ENCODE measurements at regions not wholly inside any gene's neighbourhood (a gene's known extent, or its start where the extent isn't known, plus 50 kb on each side); places are given as distances from the start of the nearest gene placed in this dataset.

GRCh38 chr1:56240400-56240799 lies 339.0 kb downstream of the PLPP3 start:
- WGBS, 2 donors, result 14 to 37% methylated on average over 1 of the region's 1 CpG
- Histone ChIP-seq H3K27me3 (no peaks in the 10 kb centered on the region), H3K9me3 (no peaks in the 10 kb centered on the region), H3K36me3 (replicated peaks in 1 of 2; ENCODE audit: insufficient read depth in 1 of 2, low read depth in 2 of 2) (no peaks in the 10 kb centered on the region), H3K27ac (no peak overlapping the region), H3K4me3 (no peak overlapping the region), H3K4me1 (no peaks in the 10 kb centered on the region)
- intact Hi-C loops (cut with DNase I), result no loop called here
- DNase-seq, result no peak
- ATAC-seq, result no peak
- no peak for TF ChIP-seq POLR2A (IDR thresholded peaks at IDR 0.05)
- no peak for TF ChIP-seq CTCF (IDR thresholded peaks at IDR 0.05)

GRCh38 chr1:56237491-56238064 lies 341.8 kb downstream of the PLPP3 start:
- Histone ChIP-seq H3K36me3 (replicated peaks in 1 of 2; ENCODE audit: insufficient read depth in 1 of 2, low read depth in 2 of 2) (no peaks in the 10 kb centered on the region), H3K9me3 (no peaks in the 10 kb centered on the region), H3K27me3 (no peaks in the 10 kb centered on the region), H3K4me1 (no peaks in the 10 kb centered on the region), H3K27ac (no peak overlapping the region), H3K4me3 (no peak overlapping the region)
- no peak for TF ChIP-seq CTCF (IDR thresholded peaks at IDR 0.05)
- TF ChIP-seq POLR2A (IDR thresholded peaks at IDR 0.05), result no peak
- 86 to 93% methylated on average over 4 of the region's 4 CpGs for WGBS, 2 donors
- intact Hi-C loops (cut with DNase I), result no loop called here
- ATAC-seq (no peak), DNase-seq (no peak)

- WGBS, 2 donors, result 85 to 87% methylated on average over 4 of the region's 4 CpGs
- Histone ChIP-seq H3K27ac (no peak overlapping the region), H3K27me3 (no peaks in the 10 kb centered on the region), H3K4me3 (no peak overlapping the region), H3K4me1 (no peaks in the 10 kb centered on the region), H3K36me3 (replicated peaks in 1 of 2; ENCODE audit: insufficient read depth in 1 of 2, low read depth in 2 of 2) (no peaks in the 10 kb centered on the region), H3K9me3 (no peaks in the 10 kb centered on the region)
- TF ChIP-seq CTCF (IDR thresholded peaks at IDR 0.05), result no peak
- no peak for TF ChIP-seq POLR2A (IDR thresholded peaks at IDR 0.05)
- ATAC-seq (no peak), DNase-seq (no peak)
- intact Hi-C loops (cut with DNase I), result no loop called here
Observed at GRCh38 chr1:56236688-56237087, 342.7 kb downstream of the PLPP3 start.

GRCh38 chr1:56235909-56236510 lies 343.4 kb downstream of the PLPP3 start:
- 72 to 79% methylated on average over 2 of the region's 2 CpGs for WGBS, 2 donors
- Histone ChIP-seq H3K36me3 (replicated peaks in 1 of 2; ENCODE audit: insufficient read depth in 1 of 2, low read depth in 2 of 2) (no peaks in the 10 kb centered on the region), H3K4me1 (no peaks in the 10 kb centered on the region), H3K4me3 (no peak overlapping the region), H3K27me3 (no peaks in the 10 kb centered on the region), H3K9me3 (no peaks in the 10 kb centered on the region), H3K27ac (no peak overlapping the region)
- no peak for ATAC-seq
- TF ChIP-seq CTCF (IDR thresholded peaks at IDR 0.05), result no peak
- TF ChIP-seq POLR2A (IDR thresholded peaks at IDR 0.05), result no peak
- intact Hi-C loops (cut with DNase I), result no loop called here
- no peak for DNase-seq

- 60 to 65% methylated on average over 8 of the region's 8 CpGs for WGBS, 2 donors
- Histone ChIP-seq H3K9me3 (no peaks in the 10 kb centered on the region), H3K4me1 (no peaks in the 10 kb centered on the region), H3K27me3 (no peaks in the 10 kb centered on the region), H3K27ac (no peak overlapping the region), H3K36me3 (replicated peaks in 1 of 2; ENCODE audit: insufficient read depth in 1 of 2, low read depth in 2 of 2) (no peaks in the 10 kb centered on the region), H3K4me3 (no peak overlapping the region)
- DNase-seq, result no peak
- intact Hi-C loops (cut with DNase I), result no loop called here
- TF ChIP-seq POLR2A (IDR thresholded peaks at IDR 0.05) (no peak), CTCF (IDR thresholded peaks at IDR 0.05) (no peak)
- ATAC-seq, result no peak
Observed at GRCh38 chr1:56229186-56229585, 350.2 kb downstream of the PLPP3 start.
